Calu3 (cell line): ENCODE measurements at regions not wholly inside any gene's neighbourhood (a gene's known extent, or its start where the extent isn't known, plus 50 kb on each side); places are given as distances from the start of the nearest gene placed in this dataset.

Source experiments
- BruUV-seq: library from RNA; stranded (reverse); fragments of 400-500 nt; replicated peaks from 2 replicates; lab custom pipeline; 2021; lab: Mats Ljungman, UMichigan
- CTCF ChIA-PET: fragments of 300-600 bp; sonication (Branson Sonifier 250); formaldehyde crosslinking; loops from one replicate; lab custom pipeline; 2022; ENCODE audit warnings: antibody characterized with exemption; lab: Charles Lee
- DNase-seq: peaks from one replicate; pipeline ENCODE4 v3.0.0; 2022
- H3K27ac Mint-ChIP-seq: one replicate; pipeline ENCODE4 v1.8.0; 2022; ENCODE audit warnings: mixed read lengths; ENCODE audit not compliant: unreplicated experiment
- H3K27me3 Mint-ChIP-seq: one replicate; pipeline ENCODE4 v1.8.0; 2022; ENCODE audit warnings: mixed read lengths; ENCODE audit not compliant: unreplicated experiment
- H3K36me3 Mint-ChIP-seq: one replicate; pipeline ENCODE4 v1.8.0; 2022; ENCODE audit warnings: mild to moderate bottlenecking, moderate library complexity, mixed read lengths; ENCODE audit not compliant: insufficient read depth, unreplicated experiment
- H3K4me1 Mint-ChIP-seq: one replicate; pipeline ENCODE4 v1.8.0; 2022; ENCODE audit warnings: mild to moderate bottlenecking, low read depth, mixed read lengths; ENCODE audit not compliant: unreplicated experiment
- H3K4me3 Mint-ChIP-seq: one replicate; pipeline ENCODE4 v1.8.0; 2022; ENCODE audit warnings: mild to moderate bottlenecking, low read depth, moderate library complexity, mixed read lengths; ENCODE audit not compliant: unreplicated experiment
- H3K9me3 Mint-ChIP-seq: one replicate; pipeline ENCODE4 v1.8.0; 2022; ENCODE audit warnings: low read depth, mixed read lengths; ENCODE audit not compliant: unreplicated experiment
- intact Hi-C: fragments of 100-400 bp; cut with micrococcal nuclease; formaldehyde crosslinking; loops from one replicate; pipeline ENCODE4 v1.10.0; 2022; ENCODE audit not compliant: unreplicated experiment
- TF ChIP-seq, protein P1 (sequence below): fragments of 200-600 bp; IDR thresholded peaks from one replicate; pipeline ENCODE4 v1.8.0; 2022; ENCODE audit warnings: antibody characterized with exemption; ENCODE audit not compliant: unreplicated experiment

- no peak overlapping the region for H3K27ac Mint-ChIP-seq
- CTCF ChIA-PET: no interaction called here
Observed at GRCh38 chr22:27540247-27540646, 261.3 kb downstream of the MN1 start.

DNA sequence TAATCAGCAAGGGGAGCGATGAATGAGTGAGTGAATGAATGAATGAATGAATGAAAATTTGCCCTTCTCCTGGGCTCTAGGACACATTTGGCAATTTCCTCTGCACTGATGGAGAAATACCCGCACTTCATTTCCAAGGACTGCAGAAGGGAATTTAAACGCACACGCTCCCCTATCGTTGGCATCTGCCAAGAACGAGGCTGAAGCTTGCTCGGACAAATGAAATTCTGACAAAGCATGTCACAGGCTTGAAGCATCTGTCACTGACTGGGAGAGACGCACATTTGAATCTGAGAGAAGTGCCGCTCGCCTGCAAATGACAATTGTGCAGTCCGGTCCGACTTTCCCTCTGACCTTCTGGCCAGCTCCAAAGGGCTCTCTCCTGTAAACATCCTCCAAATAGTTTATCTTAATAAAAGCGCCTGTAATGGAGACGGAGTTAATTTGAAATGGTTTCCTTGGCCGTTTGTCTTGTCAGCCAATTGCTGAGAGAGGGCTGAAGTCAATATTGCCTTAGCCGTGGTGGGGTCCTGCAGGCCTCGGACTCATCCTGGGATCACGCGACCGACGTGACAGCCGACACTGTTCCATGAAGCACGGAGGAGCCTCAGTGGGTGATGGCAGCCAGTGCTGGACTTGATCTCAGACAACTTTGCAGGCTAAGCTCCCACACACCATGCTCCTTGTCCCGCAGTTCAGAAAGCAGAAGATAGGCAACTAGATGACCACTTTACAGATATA lies 260.7 kb downstream of the MN1 start:
- H3K9me3 Mint-ChIP-seq: no peaks in the 10 kb centered on the region
- TF ChIP-seq, protein P1, sequence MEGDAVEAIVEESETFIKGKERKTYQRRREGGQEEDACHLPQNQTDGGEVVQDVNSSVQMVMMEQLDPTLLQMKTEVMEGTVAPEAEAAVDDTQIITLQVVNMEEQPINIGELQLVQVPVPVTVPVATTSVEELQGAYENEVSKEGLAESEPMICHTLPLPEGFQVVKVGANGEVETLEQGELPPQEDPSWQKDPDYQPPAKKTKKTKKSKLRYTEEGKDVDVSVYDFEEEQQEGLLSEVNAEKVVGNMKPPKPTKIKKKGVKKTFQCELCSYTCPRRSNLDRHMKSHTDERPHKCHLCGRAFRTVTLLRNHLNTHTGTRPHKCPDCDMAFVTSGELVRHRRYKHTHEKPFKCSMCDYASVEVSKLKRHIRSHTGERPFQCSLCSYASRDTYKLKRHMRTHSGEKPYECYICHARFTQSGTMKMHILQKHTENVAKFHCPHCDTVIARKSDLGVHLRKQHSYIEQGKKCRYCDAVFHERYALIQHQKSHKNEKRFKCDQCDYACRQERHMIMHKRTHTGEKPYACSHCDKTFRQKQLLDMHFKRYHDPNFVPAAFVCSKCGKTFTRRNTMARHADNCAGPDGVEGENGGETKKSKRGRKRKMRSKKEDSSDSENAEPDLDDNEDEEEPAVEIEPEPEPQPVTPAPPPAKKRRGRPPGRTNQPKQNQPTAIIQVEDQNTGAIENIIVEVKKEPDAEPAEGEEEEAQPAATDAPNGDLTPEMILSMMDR: no peak
- H3K4me3 Mint-ChIP-seq: no peak overlapping the region
- H3K4me1 Mint-ChIP-seq: no peaks in the 10 kb centered on the region
- no peaks in the 10 kb centered on the region for H3K36me3 Mint-ChIP-seq
- CTCF ChIA-PET: no interaction called here
- intact Hi-C loops: no loop called here
- DNase-seq: no peak
- no peak overlapping the region for H3K27ac Mint-ChIP-seq
- no TSS peak for BruUV-seq
- peaks cover 59% of the 10 kb centered on the region for H3K27me3 Mint-ChIP-seq

More at GRCh38 chr22:27540247-27540646, 261.3 kb downstream of the MN1 start:
- H3K27me3 Mint-ChIP-seq: peaks cover 53% of the 10 kb centered on the region
- no peaks in the 10 kb centered on the region for H3K9me3 Mint-ChIP-seq
- DNase-seq: no peak
- no peaks in the 10 kb centered on the region for H3K4me1 Mint-ChIP-seq
- BruUV-seq: no TSS peak
- no peaks in the 10 kb centered on the region for H3K36me3 Mint-ChIP-seq
- no peak overlapping the region for H3K4me3 Mint-ChIP-seq
- TF ChIP-seq, protein P1: no peak
- intact Hi-C loops: no loop called here

- DNase-seq: no peak
- no peak overlapping the region for H3K4me3 Mint-ChIP-seq
- H3K27ac Mint-ChIP-seq: no peak overlapping the region
- CTCF ChIA-PET: no interaction called here
- no peaks in the 10 kb centered on the region for H3K9me3 Mint-ChIP-seq
- H3K4me1 Mint-ChIP-seq: no peaks in the 10 kb centered on the region
- H3K27me3 Mint-ChIP-seq: peaks cover 64% of the 10 kb centered on the region
- TF ChIP-seq, protein P1: no peak
- H3K36me3 Mint-ChIP-seq: no peaks in the 10 kb centered on the region
- no TSS peak for BruUV-seq
- intact Hi-C loops: no loop called here
Observed at GRCh38 chr22:27541836-27542235, 259.7 kb downstream of the MN1 start.

DNA sequence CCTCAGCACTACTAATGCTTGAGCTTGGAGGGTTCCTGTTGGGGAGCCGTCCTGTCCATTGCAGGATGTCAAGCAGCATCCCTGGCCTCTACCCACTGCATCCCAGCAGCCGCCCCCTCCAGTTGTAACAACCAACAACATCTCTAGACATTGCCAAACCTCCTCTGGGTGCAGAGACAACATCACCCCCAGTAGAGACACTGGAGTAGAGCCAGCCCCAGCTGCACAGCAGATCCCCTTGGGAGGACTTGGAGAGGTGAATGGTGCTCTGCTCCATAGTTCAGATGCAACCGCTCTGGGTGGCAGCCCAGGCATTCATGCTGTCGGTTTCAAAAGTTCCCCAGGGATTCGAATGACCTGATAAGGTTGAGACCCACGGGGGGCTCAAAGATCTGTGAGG lies 259.0 kb downstream of the MN1 start:
- no peak for DNase-seq
- Mint-ChIP-seq H3K9me3 (no peaks in the 10 kb centered on the region), H3K27ac (no peak overlapping the region), H3K27me3 (peaks cover 64% of the 10 kb centered on the region), H3K4me3 (no peak overlapping the region), H3K36me3 (no peaks in the 10 kb centered on the region), H3K4me1 (no peaks in the 10 kb centered on the region)
- CTCF ChIA-PET: no interaction called here
- BruUV-seq: no TSS peak
- intact Hi-C loops: no loop called here
- TF ChIP-seq, protein P1: no peak
